ENCODE measurements at regions not wholly inside any gene's neighbourhood (a gene's known extent, or its start where the extent isn't known, plus 50 kb on each side); places are given as distances from the start of the nearest gene placed in this dataset.
A peak's percentile ranks its signal among the peaks of the same experiment; 100 is the strongest.

GRCh38 chr6:11885159-11885558 lies 106.6 kb upstream of the ADTRP start:
- H3K9me1 ChIP-seq (ENCODE audit: control insufficient read depth, insufficient read depth, low read length): no peaks in the 10 kb centered on the region
- H3K79me2 ChIP-seq (ENCODE audit: control insufficient read depth, insufficient read depth, low read length): no peaks in the 10 kb centered on the region
- no peak overlapping the region for H3K4me3 ChIP-seq
- ATAC-seq: peak; percentile 41; the same call in 1 of the 3 replicates
- in situ Hi-C loops (cut with MboI) (no loop called here), intact Hi-C loops (cut with micrococcal nuclease) (no loop called here)
- FAIRE-seq: no peak
- no peak for DNase-seq (ENCODE audit: extremely low read depth in 1 of 4, low spot score in 3 of 4)
- no peak overlapping the region; the same call in 1 of the 2 replicates for H2AFZ ChIP-seq (ENCODE audit: low read depth, low read length)
- no peaks in the 10 kb centered on the region for H3K4me1 ChIP-seq (replicated peaks in 1 of 2; ENCODE audit: control insufficient read depth in 2 of 2, insufficient read depth in 2 of 2, low read length in 2 of 2)
- H3K4me2 ChIP-seq (ENCODE audit: insufficient read depth, low read length): no peak overlapping the region
- peaks cover 7% of the 10 kb centered on the region; the same call in 1 of the 2 replicates for H3K9me3 ChIP-seq (replicated peaks; ENCODE audit: control insufficient read depth, insufficient read depth, low read depth, low read length)
- ChIA-PET CTCF (ENCODE audit: low intra/inter-chr PET ratio) (interaction anchor here (0.7 kb wide), 1 partner anchor 12 kb away, joined by 3 read pairs; no protein-coding TSS in a partner anchor), POLR2A (no interaction called here)
- no peaks in the 10 kb centered on the region for H4K20me1 ChIP-seq (replicated peaks; ENCODE audit: control insufficient read depth, insufficient read depth, low read length)
- H3K27me3 ChIP-seq (ENCODE audit: control insufficient read depth in 2 of 2, insufficient read depth in 2 of 2, low read length in 2 of 2): no peaks in the 10 kb centered on the region
- BruUV-seq (replicated peaks): no TSS peak
- WGBS (ENCODE audit: insufficient coverage, low coverage, missing lambda C conversion rate): 90% methylated on average over 1 of the region's 1 CpG
- no peak overlapping the region for H3K27ac ChIP-seq (ENCODE audit: extremely low read depth, low read depth, low read length)
- no peak for TF ChIP-seq PHTF2 (CRISPR knock-in tag; IDR thresholded peaks at IDR 0.05)
- TF ChIP-seq PTTG1 (tag; IDR thresholded peaks at IDR 0.05; ENCODE audit: low read depth): no peak
- TF ChIP-seq KDM2B (CRISPR knock-in tag; IDR thresholded peaks at IDR 0.05): no peak
- no peak for TF ChIP-seq ZBTB1 (CRISPR knock-in tag; IDR thresholded peaks at IDR 0.05; ENCODE audit: borderline replicate concordance, low read depth)
- no peak for TF ChIP-seq CTCFL (IDR thresholded peaks at IDR 0.05; ENCODE audit: borderline replicate concordance, insufficient read depth, low read depth, low read length, poor library complexity, severe bottlenecking)
- no peak for TF ChIP-seq YBX1 (IDR thresholded peaks at IDR 0.05)
- no peak for TF ChIP-seq KAT8 (IDR thresholded peaks at IDR 0.05; ENCODE audit: low read depth)
- H3K36me3 ChIP-seq (ENCODE audit: control insufficient read depth, insufficient read depth, low read length): no peaks in the 10 kb centered on the region
- no peak overlapping the region for H3K9ac ChIP-seq (ENCODE audit: insufficient read depth in 1 of 2, low read depth in 2 of 2, low read length in 2 of 2)

All from K562 (cell line).